Peyer's patch (tissue), 4 donors: ENCODE measurements at regions not wholly inside any gene's neighbourhood (a gene's known extent, or its start where the extent isn't known, plus 50 kb on each side); places are given as distances from the start of the nearest gene placed in this dataset.

ENCODE experiments used
- CTCF ChIP-seq, 6 experiments: fragments of 450-650 bp in 4 of 6; fragments of 200-600 bp in 2 of 6; sonication (generic) in 1 of 6; IDR thresholded peaks; one replicate each; pipeline ENCODE4 v1.5.1; 2017 to 2019; ENCODE audit warnings: antibody characterized with exemption in 6 of 6, mild to moderate bottlenecking in 3 of 6, moderate library complexity in 1 of 6
- POLR2A ChIP-seq, 2 donors: fragments of 450-650 bp; IDR thresholded peaks; one replicate each; pipeline ENCODE4 v1.5.1; 2017; ENCODE audit warnings: antibody characterized with exemption in 2 of 2, mild to moderate bottlenecking in 2 of 2, moderate library complexity in 2 of 2

- TF ChIP-seq CTCF (IDR thresholded peaks at IDR 0.05) (no peak), POLR2A (IDR thresholded peaks at IDR 0.05) (no peak)
Observed at GRCh38 chr21:15676935-15677334, 52.8 kb upstream of the USP25 start.
